DOHH2 (cell line): ENCODE measurements at regions not wholly inside any gene's neighbourhood (a gene's known extent, or its start where the extent isn't known, plus 50 kb on each side); places are given as distances from the start of the nearest gene placed in this dataset.

Experiments used
- CTCF ChIP-seq: fragments of 200-600 bp; sonication (generic); IDR thresholded peaks from one replicate; pipeline ENCODE4 v1.5.1; 2014; ENCODE audit warnings: antibody characterized with exemption, mild to moderate bottlenecking, low read depth, low read length; ENCODE audit not compliant: poor library complexity, severe bottlenecking
- EZH2phosphoT487 ChIP-seq: fragments of 200-600 bp; sonication (generic); IDR thresholded peaks from 2 replicates; pipeline ENCODE4 v1.6.1; 2017; ENCODE audit warnings: borderline replicate concordance, mild to moderate bottlenecking, antibody characterized with exemption, low read length, moderate library complexity, mixed read lengths

GRCh38 chr1:239242404-239242803, 144.0 kb upstream of the CHRM3 start:
- no peak for TF ChIP-seq CTCF
- no peak for TF ChIP-seq EZH2phosphoT487
